GM12878 (cell line): ENCODE measurements at regions not wholly inside any gene's neighbourhood (a gene's known extent, or its start where the extent isn't known, plus 50 kb on each side); places are given as distances from the start of the nearest gene placed in this dataset.

Experiments
- ATAC-seq: fragments of 200-7000 bp; cut with Tn5 transposase; 3 replicates; pipeline ENCODE4 v1.9.1; 2020; ENCODE audit warnings: mild to moderate bottlenecking, moderate library complexity
- BruUV-seq: library from RNA; stranded (reverse); fragments of 400-500 nt; replicated peaks from 2 replicates; lab custom pipeline; 2021; lab: Mats Ljungman, UMichigan
- CTCF ChIA-PET: fragments of 300-600 bp; sonication (Branson Sonifier 250); formaldehyde crosslinking; extraction: SDS; loops from one replicate; lab custom pipeline; 2021; ENCODE audit warnings: inconsistent platforms; lab: Yijun Ruan, JAX
- POLR2A ChIA-PET: fragments of 350-600 bp; formaldehyde crosslinking; extraction: SDS; loops from one replicate; lab custom pipeline; 2021; ENCODE audit warnings: inconsistent platforms; lab: Charles Lee
- RAD21 ChIA-PET: fragments of 300-600 bp; sonication (Branson Sonifier 250); formaldehyde crosslinking; loops from one replicate; lab custom pipeline; 2023; ENCODE audit warnings: antibody characterized with exemption; ENCODE audit not compliant: unreplicated experiment; lab: Charles Lee
- SMC1A ChIA-PET: fragments of 300-600 bp; sonication (Branson Sonifier 250); formaldehyde crosslinking; loops from one replicate; lab custom pipeline; 2023; ENCODE audit not compliant: unreplicated experiment, uncharacterized antibody; lab: Charles Lee
- DNase-seq: peaks from one replicate; pipeline ENCODE4 v3.0.0-alpha.2; 2011; ENCODE audit warnings: low read depth, low spot score
- FAIRE-seq: peaks from 3 replicates; lab custom pipeline; 2011; peaks lifted over from hg19 to GRCh38; lab: Jason Lieb, UNC
- H2AFZ ChIP-seq: 2 replicates; pipeline ENCODE4 v1.6.0; 2011; ENCODE audit warnings: low read depth, low read length, control low read depth; ENCODE audit not compliant: control insufficient read depth
- H3K27ac ChIP-seq: 2 replicates; pipeline ENCODE4 v1.5.1; 2011; ENCODE audit warnings: control low read depth; ENCODE audit not compliant: control insufficient read depth, insufficient read depth
- H3K27me3 ChIP-seq, 2 experiments: replicated peaks in 1 of 2; 2 replicates each; pipeline versions ENCODE4 v1.6.0 to v1.6.1; 2011; ENCODE audit warnings: low read length in 1 of 2; ENCODE audit not compliant: control insufficient read depth in 2 of 2, insufficient read depth in 2 of 2
- H3K36me3 ChIP-seq, 2 experiments: 2 replicates each; pipeline ENCODE4 v1.5.1; 2011; ENCODE audit warnings: low read length in 1 of 2; ENCODE audit not compliant: control insufficient read depth in 2 of 2, insufficient read depth in 2 of 2
- H3K4me1 ChIP-seq: 2 replicates; pipeline ENCODE4 v1.6.1; 2011; ENCODE audit warnings: mild to moderate bottlenecking, low read length, moderate library complexity, mixed read lengths; ENCODE audit not compliant: control insufficient read depth, insufficient read depth
- H3K4me2 ChIP-seq: 2 replicates; pipeline ENCODE4 v1.6.0; 2011; ENCODE audit warnings: control low read depth; ENCODE audit not compliant: control insufficient read depth, insufficient read depth
- H3K4me3 ChIP-seq: fragments of 200-600 bp; sonication (generic); 2 replicates; pipeline ENCODE4 v1.5.1; 2016
- H3K79me2 ChIP-seq: 2 replicates; pipeline ENCODE4 v1.6.0; 2011; ENCODE audit warnings: low read length; ENCODE audit not compliant: control insufficient read depth, insufficient read depth
- H3K9ac ChIP-seq: 2 replicates; pipeline ENCODE4 v1.8.0; 2011; ENCODE audit warnings: low read length, control low read depth, mixed read lengths; ENCODE audit not compliant: control insufficient read depth, insufficient read depth
- H3K9me3 ChIP-seq: replicated peaks from 3 replicates; pipeline ENCODE4 v1.5.1; 2011; ENCODE audit warnings: mild to moderate bottlenecking, low read length; ENCODE audit not compliant: control insufficient read depth, insufficient read depth
- H4K20me1 ChIP-seq: 2 replicates; pipeline ENCODE4 v1.6.0; 2011; ENCODE audit not compliant: control insufficient read depth, insufficient read depth
- BMI1 ChIP-seq: fragments of 450-650 bp; IDR thresholded peaks from 2 replicates; pipeline ENCODE4 v1.6.1; 2016; ENCODE audit warnings: mild to moderate bottlenecking, moderate library complexity, borderline replicate concordance
- GABPA ChIP-seq: IDR thresholded peaks from 2 replicates; pipeline ENCODE4 v1.6.1; 2014; ENCODE audit warnings: antibody characterized with exemption, low read depth, mild to moderate bottlenecking, inconsistent platforms
- LARP7 ChIP-seq: fragments of 450-650 bp; IDR thresholded peaks from 2 replicates; pipeline ENCODE4 v1.6.1; 2017; ENCODE audit warnings: mild to moderate bottlenecking
- MTA3 ChIP-seq: IDR thresholded peaks from 2 replicates; pipeline ENCODE4 v1.6.1; 2012; ENCODE audit warnings: low read length, inconsistent platforms, borderline replicate concordance
- NR2C1 ChIP-seq: fragments of 450-650 bp; IDR thresholded peaks from 2 replicates; pipeline ENCODE4 v1.6.1; 2017; ENCODE audit warnings: antibody characterized with exemption, mild to moderate bottlenecking, moderate library complexity
- POLR2A ChIP-seq: IDR thresholded peaks from 2 replicates; pipeline ENCODE4 v1.6.1; 2011; ENCODE audit warnings: low read depth, mild to moderate bottlenecking, low read length
- POLR2AphosphoS2 ChIP-seq: IDR thresholded peaks from 2 replicates; pipeline ENCODE4 v1.6.1; 2011; ENCODE audit warnings: low read depth, mild to moderate bottlenecking, low read length, improper control_type of control experiment, moderate library complexity
- SPI1 ChIP-seq: IDR thresholded peaks from 2 replicates; pipeline ENCODE4 v1.6.1; 2011; ENCODE audit warnings: low read depth, mild to moderate bottlenecking, low read length, moderate library complexity, borderline replicate concordance; ENCODE audit not compliant: insufficient read depth
- TARDBP ChIP-seq: IDR thresholded peaks from 2 replicates; pipeline ENCODE4 v1.6.1; 2016; ENCODE audit warnings: borderline replicate concordance
- ZBED1 ChIP-seq: IDR thresholded peaks from 2 replicates; pipeline ENCODE4 v1.6.1; 2016; ENCODE audit warnings: borderline replicate concordance
- ZNF274 ChIP-seq: IDR thresholded peaks from one replicate; pipeline ENCODE4 v1.8.0; 2011; ENCODE audit not compliant: insufficient read length, insufficient read depth
- WGBS: methylation state at CpG from one replicate; pipeline ENCODE4 v1.1.6; 2016; ENCODE audit warnings: low lambda C conversion rate; ENCODE audit not compliant: insufficient replicate concordance, insufficient coverage; ENCODE audit errors: missing lambda C conversion rate; 5-methylcytosine and 5-hydroxymethylcytosine counted together
- in situ Hi-C: fragments of 300-500 bp; cut with MboI; formaldehyde crosslinking; loops from 9 replicates; pipeline ENCODE4 v1.14.3; 2018; ENCODE audit warnings: mixed read lengths
- intact Hi-C: fragments of 100-400 bp; cut with micrococcal nuclease; formaldehyde crosslinking; loops from one replicate; pipeline ENCODE4 v1.14.2; 2022; ENCODE audit not compliant: unreplicated experiment
- TF ChIP-seq, protein P1 (sequence below): IDR thresholded peaks from 2 replicates; pipeline ENCODE4 v1.6.1; 2011; ENCODE audit warnings: borderline replicate concordance, low read depth, mild to moderate bottlenecking, moderate library complexity, low read length; ENCODE audit not compliant: insufficient read depth, poor library complexity, severe bottlenecking
- TF ChIP-seq, protein P2 (sequence below): fragments of 450-650 bp; IDR thresholded peaks from 2 replicates; pipeline ENCODE4 v1.6.1; 2016; ENCODE audit warnings: mild to moderate bottlenecking

- in situ Hi-C loops = no loop called here
- CTCF ChIA-PET = no interaction called here
- H3K9ac ChIP-seq = no peak overlapping the region
- BruUV-seq = no TSS peak
- RAD21 ChIA-PET = no interaction called here
- DNase-seq = no peak
- no peaks in the 10 kb centered on the region; the same call in 1 of the 2 replicates for H3K4me1 ChIP-seq
- intact Hi-C loops = no loop called here
- no peak overlapping the region for H3K4me3 ChIP-seq
- H3K9me3 ChIP-seq = no peaks in the 10 kb centered on the region; the same call in 2 of the 3 replicates
- no peaks in the 10 kb centered on the region for H4K20me1 ChIP-seq
- SMC1A ChIA-PET = interaction anchor here (2.6 kb wide), 1 partner anchor 11 kb away, joined by 5 read pairs; no protein-coding TSS in a partner anchor
- POLR2A ChIA-PET = no interaction called here
- H3K36me3 ChIP-seq = no peaks in the 10 kb centered on the region
- H3K27ac ChIP-seq = no peak overlapping the region
- H3K79me2 ChIP-seq = no peaks in the 10 kb centered on the region
- no peak overlapping the region for H2AFZ ChIP-seq
- TF ChIP-seq GABPA (no peak), SPI1 (no peak), TARDBP (no peak), LARP7 (no peak), NR2C1 (no peak), MTA3 (no peak), BMI1 (no peak), POLR2AphosphoS2 (no peak), ZNF274 (no peak), ZBED1 (no peak), POLR2A (no peak)
- TF ChIP-seq, protein P1, sequence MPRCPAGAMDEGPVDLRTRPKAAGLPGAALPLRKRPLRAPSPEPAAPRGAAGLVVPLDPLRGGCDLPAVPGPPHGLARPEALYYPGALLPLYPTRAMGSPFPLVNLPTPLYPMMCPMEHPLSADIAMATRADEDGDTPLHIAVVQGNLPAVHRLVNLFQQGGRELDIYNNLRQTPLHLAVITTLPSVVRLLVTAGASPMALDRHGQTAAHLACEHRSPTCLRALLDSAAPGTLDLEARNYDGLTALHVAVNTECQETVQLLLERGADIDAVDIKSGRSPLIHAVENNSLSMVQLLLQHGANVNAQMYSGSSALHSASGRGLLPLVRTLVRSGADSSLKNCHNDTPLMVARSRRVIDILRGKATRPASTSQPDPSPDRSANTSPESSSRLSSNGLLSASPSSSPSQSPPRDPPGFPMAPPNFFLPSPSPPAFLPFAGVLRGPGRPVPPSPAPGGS = no peak
- TF ChIP-seq, protein P2, sequence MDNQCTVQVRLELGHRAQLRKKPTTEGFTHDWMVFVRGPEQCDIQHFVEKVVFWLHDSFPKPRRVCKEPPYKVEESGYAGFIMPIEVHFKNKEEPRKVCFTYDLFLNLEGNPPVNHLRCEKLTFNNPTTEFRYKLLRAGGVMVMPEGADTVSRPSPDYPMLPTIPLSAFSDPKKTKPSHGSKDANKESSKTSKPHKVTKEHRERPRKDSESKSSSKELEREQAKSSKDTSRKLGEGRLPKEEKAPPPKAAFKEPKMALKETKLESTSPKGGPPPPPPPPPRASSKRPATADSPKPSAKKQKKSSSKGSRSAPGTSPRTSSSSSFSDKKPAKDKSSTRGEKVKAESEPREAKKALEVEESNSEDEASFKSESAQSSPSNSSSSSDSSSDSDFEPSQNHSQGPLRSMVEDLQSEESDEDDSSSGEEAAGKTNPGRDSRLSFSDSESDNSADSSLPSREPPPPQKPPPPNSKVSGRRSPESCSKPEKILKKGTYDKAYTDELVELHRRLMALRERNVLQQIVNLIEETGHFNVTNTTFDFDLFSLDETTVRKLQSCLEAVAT = no peak
- H3K27me3 ChIP-seq = no peaks in the 10 kb centered on the region
- ATAC-seq = no peak
- no peak overlapping the region for H3K4me2 ChIP-seq
- no peak for FAIRE-seq
- WGBS = 4% methylated on average over 5 of the region's 5 CpGs
These were observed 926.8 kb downstream of the BCL11B start for GRCh38 chr14:98345161-98345560.
